ENCODE measurements at regions not wholly inside any gene's neighbourhood (a gene's known extent, or its start where the extent isn't known, plus 50 kb on each side); places are given as distances from the start of the nearest gene placed in this dataset.
"Not testable (repeated sequence)": the region's sequence is repeated elsewhere in the genome, so short reads cannot be mapped to it uniquely, and the experiment has no call there.

- in situ Hi-C loops (cut with HindIII; ENCODE audit: low sequenced_read_pairs) = no loop called here
Observed at GRCh38 chr3:51588724-51589123, 50.2 kb downstream of the RAD54L2 start.

GRCh38 chr3:51591231-51591630 is 52.7 kb downstream of the RAD54L2 start:
- in situ Hi-C loops (cut with HindIII; ENCODE audit: low sequenced_read_pairs) = loop anchor here (5.0 kb wide), 1 partner anchor 41 kb away; no protein-coding TSS in a partner anchor
- DNase-seq (ENCODE audit: low spot score) = no peak

More at GRCh38 chr3:51588724-51589123, 50.2 kb downstream of the RAD54L2 start:
- DNase-seq (ENCODE audit: low spot score) = no peak

GRCh38 chr3:51593697-51594096 is 55.2 kb downstream of the RAD54L2 start:
- in situ Hi-C loops (cut with HindIII; ENCODE audit: low sequenced_read_pairs) = loop anchor here (5.0 kb wide), 1 partner anchor 39 kb away; no protein-coding TSS in a partner anchor
- no peak for DNase-seq (ENCODE audit: low spot score)

GRCh38 chr3:51599638-51600037 is 61.1 kb downstream of the RAD54L2 start:
- DNase-seq (ENCODE audit: low spot score); in situ Hi-C loops (cut with HindIII; ENCODE audit: low sequenced_read_pairs): not testable (repeated sequence)

- no peak for DNase-seq (ENCODE audit: low spot score)
- in situ Hi-C loops (cut with HindIII; ENCODE audit: low sequenced_read_pairs) = no loop called here
Observed at GRCh38 chr3:51604212-51604611, 65.7 kb downstream of the RAD54L2 start.

GRCh38 chr3:51605938-51606337 is 65.1 kb upstream of the TEX264 start:
- no peak for DNase-seq (ENCODE audit: low spot score)
- in situ Hi-C loops (cut with HindIII; ENCODE audit: low sequenced_read_pairs) = no loop called here

GRCh38 chr3:51606871-51607270 is 64.2 kb upstream of the TEX264 start:
- in situ Hi-C loops (cut with HindIII; ENCODE audit: low sequenced_read_pairs); DNase-seq (ENCODE audit: low spot score): not testable (repeated sequence)

GRCh38 chr3:51607591-51608325 is 63.3 kb upstream of the TEX264 start:
- in situ Hi-C loops (cut with HindIII; ENCODE audit: low sequenced_read_pairs); DNase-seq (ENCODE audit: low spot score): not testable (repeated sequence)

GRCh38 chr3:51610708-51611107 is 60.3 kb upstream of the TEX264 start:
- DNase-seq (ENCODE audit: low spot score) = no peak

GRCh38 chr3:51617597-51617996 is 53.5 kb upstream of the TEX264 start:
- no peak for DNase-seq (ENCODE audit: low spot score)
- in situ Hi-C loops (cut with HindIII; ENCODE audit: low sequenced_read_pairs) = no loop called here

More at GRCh38 chr3:51610708-51611107, 60.3 kb upstream of the TEX264 start:
- in situ Hi-C loops (cut with HindIII; ENCODE audit: low sequenced_read_pairs) = no loop called here

GRCh38 chr3:51618038-51618437 is 53.0 kb upstream of the TEX264 start:
- in situ Hi-C loops (cut with HindIII; ENCODE audit: low sequenced_read_pairs) = not testable (repeated sequence)
- peak; percentile 15 for DNase-seq (ENCODE audit: low spot score)

- in situ Hi-C loops (cut with HindIII; ENCODE audit: low sequenced_read_pairs) = no loop called here
- no peak for DNase-seq (ENCODE audit: low spot score)
Observed at GRCh38 chr3:51618496-51618895, 52.6 kb upstream of the TEX264 start.

- in situ Hi-C loops (cut with HindIII; ENCODE audit: low sequenced_read_pairs) = no loop called here
Observed at GRCh38 chr3:51619983-51620382, 51.1 kb upstream of the TEX264 start.

GRCh38 chr3:51620543-51620942 is 50.5 kb upstream of the TEX264 start:
- in situ Hi-C loops (cut with HindIII; ENCODE audit: low sequenced_read_pairs) = no loop called here
- no peak for DNase-seq (ENCODE audit: low spot score)

More at GRCh38 chr3:51619983-51620382, 51.1 kb upstream of the TEX264 start:
- DNase-seq (ENCODE audit: low spot score) = no peak

- in situ Hi-C loops (cut with HindIII; ENCODE audit: low sequenced_read_pairs) = no loop called here
Observed at GRCh38 chr3:51621091-51621892, 49.8 kb upstream of the TEX264 start.

More at GRCh38 chr3:51621091-51621892, 49.8 kb upstream of the TEX264 start:
- DNase-seq (ENCODE audit: low spot score) = peak; percentile 13
